ENCODE measurements at regions not wholly inside any gene's neighbourhood (a gene's known extent, or its start where the extent isn't known, plus 50 kb on each side); places are given as distances from the start of the nearest gene placed in this dataset.

- no peak for TF ChIP-seq EZH2phosphoT487 (IDR thresholded peaks at IDR 0.05; ENCODE audit: insufficient read depth, low read depth)
- no peak for TF ChIP-seq EZH2 (IDR thresholded peaks at IDR 0.05; ENCODE audit: insufficient read depth, poor library complexity, severe bottlenecking)
These were observed 724.9 kb upstream of the ARRDC4 start for GRCh38 chr15:97235611-97235985.

All from GM23248 (cell line).